Stimulated activated CD8-positive, alpha-beta memory T cell treated with anti-CD3 and anti-CD28 coated beads, Interleukin-4, amount 100 ng/mL, for 1 hour (primary cell): ENCODE measurements at regions not wholly inside any gene's neighbourhood (a gene's known extent, or its start where the extent isn't known, plus 50 kb on each side); places are given as distances from the start of the nearest gene placed in this dataset.
A peak's percentile ranks its signal among the peaks of the same experiment; 100 is the strongest.
"Not testable (repeated sequence)": the region's sequence is repeated elsewhere in the genome, so short reads cannot be mapped to it uniquely, and the experiment has no call there.

Experiments used
- DNase-seq, 2 donors: peaks; one replicate each; pipeline ENCODE4 v3.0.0-alpha.2; 2020; ENCODE audit warnings: low read depth in 2 of 2, low spot score in 1 of 2

DNA sequence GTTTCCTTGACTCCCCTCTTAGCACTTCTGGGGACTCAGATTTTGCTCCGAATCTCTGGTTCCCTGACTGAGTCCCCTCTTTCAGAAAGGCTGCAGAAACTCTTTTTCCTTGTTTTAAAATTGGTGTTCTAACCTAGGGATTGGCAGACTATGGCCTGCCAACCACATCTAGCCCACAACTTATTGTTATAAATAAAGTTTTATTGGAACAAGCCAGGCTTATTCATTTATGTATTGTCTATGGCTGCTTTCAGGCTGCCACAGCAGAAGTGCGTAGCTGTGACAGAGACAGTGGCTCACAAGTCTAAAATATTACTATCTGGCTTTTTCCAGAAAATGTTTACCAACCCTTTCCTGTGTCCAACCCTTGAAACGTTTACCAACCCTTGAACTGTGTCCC is 81.7 kb downstream of the IER5 start:
- DNase-seq: no peak

DNA sequence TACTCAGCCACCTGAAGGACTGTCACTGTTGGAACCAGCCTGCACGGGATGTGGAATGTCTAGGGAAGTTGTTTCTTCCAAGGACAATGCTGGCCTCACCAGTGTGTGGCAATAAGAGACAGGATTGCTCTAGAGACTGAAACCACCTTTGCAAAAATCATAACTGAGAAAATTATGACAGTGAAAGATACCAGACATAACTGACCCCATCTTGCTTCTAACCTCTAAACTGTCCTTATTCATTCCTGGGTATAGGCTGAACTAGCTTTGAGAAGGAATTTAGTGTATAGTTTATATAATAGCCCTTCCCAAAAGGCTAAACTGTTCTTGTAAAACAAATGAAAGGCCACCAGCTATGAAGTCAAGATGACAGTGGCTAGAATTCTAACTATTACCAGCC is 83.6 kb downstream of the IER5 start:
- DNase-seq: no peak

DNA sequence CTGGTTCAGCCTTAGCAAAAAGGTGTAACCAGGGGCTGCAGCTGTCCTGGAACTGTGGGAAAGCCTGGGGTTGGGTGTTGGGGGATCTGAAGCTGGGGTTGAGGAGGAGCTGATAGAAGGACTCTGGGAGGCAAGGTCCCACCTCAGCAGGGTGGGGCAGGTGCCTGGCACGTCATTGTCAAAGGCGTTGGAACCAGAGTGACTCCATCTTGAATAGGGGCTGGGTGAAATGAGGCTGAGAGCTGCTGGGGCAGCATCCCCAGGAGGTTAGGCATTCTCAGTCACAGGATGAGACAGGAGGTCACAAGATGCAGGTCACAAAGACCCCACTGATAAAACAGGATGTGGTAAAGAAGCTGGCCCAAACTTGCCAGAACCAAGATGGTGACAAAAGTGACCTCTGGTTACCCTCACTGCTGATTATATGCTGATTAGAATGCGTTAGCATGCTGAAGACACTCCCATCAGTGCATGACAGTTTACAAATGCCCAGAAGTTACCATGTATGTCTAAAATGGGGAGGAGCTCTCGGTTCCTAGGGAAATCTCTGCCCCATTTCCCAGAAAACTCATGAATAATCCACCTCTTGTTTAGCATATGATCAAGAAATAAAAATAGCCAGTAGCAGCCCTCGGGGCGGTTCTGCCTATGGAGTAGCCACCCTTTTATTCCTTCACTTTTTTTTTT is 85.4 kb downstream of the IER5 start:
- no peak for DNase-seq

DNA sequence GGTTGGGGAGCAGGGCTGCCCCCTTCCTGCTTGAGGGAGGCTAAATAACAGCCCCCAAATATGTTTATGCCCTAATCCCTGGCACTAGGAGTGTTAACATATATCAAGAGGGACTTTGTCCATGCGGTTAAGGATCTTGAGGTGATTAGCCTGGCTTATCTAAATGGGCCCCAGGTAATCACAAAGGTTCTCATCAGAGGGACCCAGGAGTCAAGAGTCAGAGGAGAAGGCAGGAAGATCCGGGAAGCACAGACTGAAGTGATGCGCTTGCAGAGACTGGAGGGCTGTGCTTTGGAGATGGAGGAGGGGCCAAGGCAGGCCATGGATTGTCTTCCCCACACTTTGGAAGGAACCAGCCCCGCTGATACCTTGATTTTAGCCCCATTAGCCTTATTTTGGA is 86.4 kb downstream of the IER5 start:
- no peak for DNase-seq

DNA sequence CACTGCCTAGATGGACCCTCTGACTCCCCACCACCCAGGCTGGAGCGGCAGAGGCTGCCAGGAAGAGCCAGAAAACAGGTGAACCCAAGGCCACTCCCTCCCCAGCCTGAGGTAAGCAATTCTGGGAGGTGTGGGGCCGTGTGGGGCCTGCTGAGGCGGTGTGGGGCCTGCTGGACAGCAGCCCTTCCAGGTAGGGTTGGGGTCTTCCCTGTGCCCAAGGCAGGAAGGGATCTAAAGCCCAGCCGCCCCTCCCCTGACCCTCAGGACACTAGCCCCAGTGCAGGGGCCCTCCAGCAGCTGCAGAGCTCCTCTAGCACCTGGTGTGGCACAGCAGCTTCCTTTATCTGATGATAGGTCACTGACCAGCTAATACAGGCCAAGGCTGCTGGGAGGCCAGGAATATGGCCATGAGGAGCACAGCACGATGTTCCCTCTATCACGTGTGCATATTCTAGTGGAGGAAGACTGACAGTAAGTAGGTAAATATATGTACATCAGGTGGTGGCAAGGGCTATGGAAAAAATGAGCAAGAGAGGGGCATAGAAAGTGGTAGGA is 86.9 kb downstream of the IER5 start:
- DNase-seq: no peak

DNA sequence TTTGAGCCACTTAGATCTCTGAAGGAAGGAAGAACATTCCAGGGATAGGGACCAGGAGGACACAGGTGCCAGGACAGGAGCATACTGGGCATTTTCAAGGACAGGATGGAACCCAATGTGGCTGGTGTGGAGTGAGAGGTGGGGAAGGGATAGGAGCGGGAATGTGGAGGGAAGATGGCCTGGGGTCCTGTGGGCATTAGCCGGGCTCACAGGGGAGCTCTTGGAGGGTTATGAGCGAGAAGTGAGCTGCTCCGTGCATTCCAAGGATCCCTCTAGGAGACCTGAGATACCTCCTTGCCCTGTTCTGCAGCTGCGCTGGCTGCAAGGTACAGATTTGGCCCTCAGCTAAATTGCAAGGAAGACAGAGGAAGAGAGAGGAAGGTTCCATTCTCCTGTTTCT is 87.5 kb downstream of the IER5 start:
- no peak for DNase-seq

DNA sequence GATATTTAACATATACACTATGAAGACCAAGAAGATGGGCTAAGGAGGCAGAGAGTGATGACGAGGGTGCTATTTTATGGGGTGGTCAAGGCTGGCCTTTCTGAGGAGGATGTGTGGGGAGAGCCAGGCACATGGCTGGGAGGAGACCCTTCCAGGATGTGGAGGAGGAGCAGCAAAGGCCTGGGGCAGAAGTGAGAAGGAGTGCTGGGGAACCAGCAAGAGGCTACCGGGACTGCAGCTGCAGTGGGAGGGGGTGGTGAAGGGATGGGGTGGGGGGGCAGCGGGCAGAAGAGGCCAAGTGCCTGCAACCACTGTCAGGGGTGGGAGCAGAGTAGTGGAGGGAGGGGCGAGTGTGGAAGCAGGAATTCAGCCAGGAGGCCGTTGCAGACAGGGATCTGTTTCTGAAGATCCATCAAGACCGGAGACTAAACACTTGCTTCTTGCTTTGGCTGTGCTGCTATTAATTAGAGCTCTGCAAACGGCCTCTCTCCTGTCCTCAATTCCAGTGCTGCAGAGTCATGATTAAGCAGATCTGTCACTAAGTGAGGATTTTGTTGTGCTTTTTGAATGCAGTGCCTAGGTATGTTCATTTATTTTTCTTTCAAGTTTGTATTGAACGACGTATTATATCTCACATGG is 89.9 kb downstream of the IER5 start:
- no peak for DNase-seq

DNA sequence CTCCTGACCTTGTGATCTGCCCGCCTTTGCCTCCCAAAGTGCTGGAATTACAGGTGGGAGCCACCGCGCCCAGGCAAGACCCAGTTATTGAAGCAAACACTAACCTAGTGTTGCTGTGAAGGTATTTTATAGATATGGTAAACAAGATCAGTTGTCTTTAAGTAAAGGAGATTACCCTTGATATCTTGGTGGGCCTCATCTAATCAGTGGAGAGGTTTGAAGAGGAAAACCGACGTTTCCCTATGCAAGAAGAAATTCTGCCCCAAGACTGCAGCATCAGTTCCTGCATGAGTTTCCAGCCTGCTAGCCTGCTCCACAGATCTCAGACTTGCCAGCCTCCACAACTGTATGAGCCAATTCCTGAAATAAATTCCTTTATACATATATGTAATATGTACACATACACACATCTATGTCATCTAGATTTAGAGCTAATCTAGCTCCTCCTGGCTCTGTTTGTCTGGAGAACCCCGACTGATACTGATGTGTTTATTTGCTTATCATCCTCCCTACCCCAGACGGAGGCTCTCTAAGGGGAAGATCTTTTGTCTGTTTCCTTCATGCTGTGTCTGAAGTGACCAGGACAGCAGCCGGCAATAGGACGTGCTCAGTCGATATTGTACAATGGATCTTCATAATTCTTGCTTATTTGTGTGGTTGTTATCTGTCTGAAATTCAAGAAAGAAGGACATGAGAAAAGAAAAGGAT is 90.9 kb downstream of the IER5 start:
- no peak for DNase-seq

DNA sequence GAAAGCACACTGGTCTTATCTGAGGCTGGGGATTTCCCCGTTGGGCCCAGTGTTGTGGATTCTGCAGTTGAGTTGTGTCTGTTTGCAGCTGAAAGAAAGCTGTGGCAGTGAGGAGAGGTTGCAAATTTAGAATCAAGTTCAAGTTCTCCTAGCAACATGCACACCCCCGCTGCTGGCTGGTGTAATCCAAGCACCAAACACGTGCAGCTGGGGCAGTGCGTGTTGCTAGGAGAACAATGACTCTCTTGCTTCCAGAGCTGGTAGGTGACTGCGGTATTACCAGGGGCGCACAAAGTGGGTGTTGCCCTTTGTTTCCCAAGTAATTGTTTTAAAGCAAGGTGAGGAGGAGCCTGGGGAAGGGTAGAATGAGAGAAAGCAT is 91.5 kb downstream of the IER5 start:
- no peak for DNase-seq

DNA sequence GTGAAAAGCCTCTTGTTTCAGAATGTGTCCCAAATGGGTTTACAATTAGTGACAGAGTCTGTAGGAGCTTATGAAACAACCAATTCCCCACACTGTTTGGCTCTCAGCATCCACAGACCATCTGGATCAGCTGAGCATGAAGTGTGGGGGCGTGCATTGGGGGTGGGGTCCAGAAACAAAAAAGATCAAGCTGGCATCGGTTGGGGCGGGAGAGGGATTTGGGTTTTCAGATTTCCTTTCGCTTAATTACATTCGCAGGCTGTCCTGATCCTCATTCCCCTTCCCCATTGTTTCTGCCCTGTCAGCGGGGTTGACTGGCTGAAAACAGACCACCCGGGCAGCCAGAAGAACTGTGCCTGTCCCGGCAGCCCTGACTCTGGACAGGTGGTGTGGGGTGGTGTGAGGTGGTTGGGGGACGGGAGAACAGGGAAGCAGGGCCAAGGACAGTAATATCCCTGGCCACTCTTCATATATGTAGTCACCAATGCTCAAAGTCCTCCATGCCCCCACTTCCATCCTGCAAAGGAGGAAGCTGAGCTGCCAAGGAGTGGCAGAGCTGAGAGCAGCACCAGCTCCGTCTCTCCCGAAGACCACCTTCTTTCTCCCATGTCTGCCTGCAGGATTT is 92.0 kb downstream of the IER5 start:
- DNase-seq: no peak

DNA sequence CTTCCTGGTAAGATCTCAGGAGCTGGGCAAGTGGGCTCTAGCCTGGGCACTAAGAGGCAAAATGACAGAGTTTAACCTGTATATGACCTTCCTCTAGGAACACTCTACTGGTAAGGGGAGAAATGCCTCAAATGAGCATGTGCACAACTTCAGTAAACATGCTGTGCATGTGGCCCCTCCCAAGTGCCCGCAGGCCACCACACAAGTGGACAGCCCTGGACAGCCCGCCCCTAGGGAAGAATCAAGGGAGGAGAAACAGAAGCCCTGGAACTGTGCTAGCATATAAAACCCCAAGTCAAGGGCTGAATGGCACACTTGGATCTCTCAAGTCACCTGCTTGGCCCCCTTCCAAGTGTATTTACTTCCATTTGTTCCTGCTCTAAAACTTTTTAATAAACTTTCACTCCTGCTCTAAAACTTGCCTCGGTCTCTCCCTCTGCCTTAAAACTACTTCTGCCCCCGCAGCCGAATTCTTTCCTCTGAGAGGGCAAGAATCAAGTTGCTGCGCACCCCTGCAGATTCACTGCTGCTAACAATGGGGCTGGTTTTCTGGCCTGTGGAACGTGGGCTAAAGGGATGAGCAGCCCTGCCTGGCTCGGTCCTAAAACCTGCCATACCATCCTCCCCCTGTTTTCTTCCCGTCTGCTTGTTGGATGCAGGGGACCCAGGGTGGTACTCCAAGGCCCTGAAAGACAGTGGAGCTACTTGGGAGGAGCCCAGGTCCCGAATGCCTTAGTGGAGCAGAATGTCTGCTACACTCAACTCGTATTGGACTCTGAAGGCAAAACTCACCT is 93.5 kb downstream of the IER5 start:
- DNase-seq: no peak

DNA sequence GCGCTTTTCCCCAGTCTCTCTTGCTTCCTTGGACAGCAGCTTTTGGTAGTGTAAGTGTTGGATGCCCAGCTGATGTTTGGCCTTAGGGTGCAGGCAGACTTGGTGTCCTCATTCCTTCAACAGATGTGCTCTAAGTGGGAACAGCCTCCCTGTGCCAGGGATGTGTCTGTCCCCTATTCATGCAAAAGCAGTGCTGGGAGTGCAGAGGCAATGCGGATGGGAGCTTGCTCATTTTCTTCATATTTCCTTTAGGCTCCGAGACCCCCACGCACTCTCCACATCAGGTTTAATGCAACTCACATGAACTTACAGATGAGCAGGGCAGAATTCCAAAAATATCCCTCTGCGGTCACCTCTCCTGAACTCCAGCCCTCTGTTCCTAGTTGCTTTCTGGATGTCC is 96.1 kb downstream of the IER5 start:
- DNase-seq: no peak

DNA sequence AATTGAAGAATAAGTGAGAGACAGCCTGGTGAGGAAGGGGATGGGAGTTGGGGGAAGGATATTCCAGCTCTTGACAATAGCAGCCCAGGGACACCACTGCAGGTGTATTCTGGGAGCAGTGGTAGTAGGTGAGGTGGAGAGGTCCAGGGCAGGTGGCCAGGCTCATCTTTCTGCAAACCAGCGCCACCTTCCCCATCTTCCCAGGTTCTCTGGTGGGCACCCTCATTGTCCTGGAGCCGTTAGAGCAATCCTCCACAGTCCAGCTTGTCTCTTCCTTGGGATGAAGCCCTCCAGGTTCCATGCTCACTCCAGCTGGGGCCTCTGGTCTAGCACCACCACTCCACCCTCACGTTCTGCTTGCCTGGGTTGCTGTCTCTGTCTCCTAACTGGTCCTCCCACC is 97.0 kb downstream of the IER5 start:
- DNase-seq: no peak

DNA sequence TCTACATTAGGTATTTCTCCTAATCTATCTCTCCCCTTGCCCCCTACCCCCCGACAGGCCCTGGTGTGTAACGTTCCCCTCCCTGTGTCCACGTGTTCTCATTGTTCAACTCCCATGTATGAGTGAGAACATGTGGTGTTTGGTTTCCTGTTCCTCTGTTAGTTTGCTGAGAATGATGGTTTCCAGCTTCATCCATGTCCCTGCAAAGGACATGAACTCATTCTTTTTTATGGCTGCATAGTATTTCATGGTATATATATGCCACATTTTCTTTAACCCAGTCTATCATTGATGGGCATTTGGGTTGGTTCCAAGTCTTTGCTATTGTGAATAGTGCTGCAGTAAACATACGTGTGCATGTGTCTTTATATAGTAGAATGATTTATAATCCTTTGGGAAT is 97.6 kb downstream of the IER5 start:
- DNase-seq: not testable (repeated sequence)

DNA sequence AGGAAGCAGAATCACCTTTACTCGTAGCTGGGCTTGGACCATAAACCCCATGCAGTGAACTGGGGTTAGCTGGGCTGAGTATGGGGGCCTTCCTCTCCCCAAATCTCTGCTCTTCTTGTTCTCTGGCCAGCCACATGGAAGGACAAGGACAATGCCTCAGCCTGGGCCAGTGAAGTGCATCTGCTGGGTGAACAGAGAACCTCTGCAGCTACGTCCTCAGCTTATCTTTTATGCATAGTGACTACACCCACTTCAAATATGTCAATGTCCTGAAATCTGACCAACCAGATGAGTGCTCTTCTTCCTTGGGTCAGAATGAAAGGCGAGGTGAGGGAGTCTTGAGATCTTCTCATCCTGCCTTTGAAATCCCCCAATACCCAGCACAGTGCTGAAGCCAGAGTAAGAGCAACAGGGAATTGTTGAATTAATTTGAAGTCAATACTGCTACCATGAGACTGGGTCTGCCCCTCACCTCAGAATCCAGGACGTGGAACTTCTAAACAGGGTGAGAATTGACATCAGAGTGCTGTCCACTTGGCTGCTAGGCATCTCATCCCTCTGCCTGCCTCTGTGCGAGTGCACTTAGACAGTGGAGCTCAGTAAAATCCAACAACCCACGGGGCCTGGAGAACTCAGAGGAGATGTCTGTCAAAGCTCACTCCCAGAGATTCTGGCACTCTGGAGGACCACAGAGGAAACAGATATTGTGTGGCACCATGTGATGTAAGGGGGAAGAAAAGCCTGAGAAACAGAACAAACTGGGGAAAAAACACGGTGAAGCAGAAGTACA is 99.0 kb downstream of the IER5 start:
- no peak for DNase-seq

DNA sequence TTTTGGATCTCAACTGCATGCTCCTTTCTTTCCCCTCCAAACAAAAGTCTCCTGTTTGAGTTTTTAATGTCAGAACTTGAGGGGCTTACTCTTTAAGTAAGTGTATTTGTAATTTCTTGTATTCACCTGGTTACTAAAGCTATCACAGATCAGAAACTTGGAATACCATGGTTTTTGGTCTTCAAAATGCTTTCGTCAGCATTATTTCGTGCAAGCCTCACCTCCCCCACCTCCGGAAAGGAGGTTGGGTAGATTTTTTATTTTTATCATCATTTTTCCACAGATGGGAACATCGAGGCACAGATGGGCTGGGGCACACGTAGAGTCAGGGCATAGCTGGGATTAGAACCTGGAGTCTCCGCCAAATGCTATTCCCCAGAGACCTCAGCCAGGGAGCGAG is 100.7 kb downstream of the IER5 start:
- no peak for DNase-seq

DNA sequence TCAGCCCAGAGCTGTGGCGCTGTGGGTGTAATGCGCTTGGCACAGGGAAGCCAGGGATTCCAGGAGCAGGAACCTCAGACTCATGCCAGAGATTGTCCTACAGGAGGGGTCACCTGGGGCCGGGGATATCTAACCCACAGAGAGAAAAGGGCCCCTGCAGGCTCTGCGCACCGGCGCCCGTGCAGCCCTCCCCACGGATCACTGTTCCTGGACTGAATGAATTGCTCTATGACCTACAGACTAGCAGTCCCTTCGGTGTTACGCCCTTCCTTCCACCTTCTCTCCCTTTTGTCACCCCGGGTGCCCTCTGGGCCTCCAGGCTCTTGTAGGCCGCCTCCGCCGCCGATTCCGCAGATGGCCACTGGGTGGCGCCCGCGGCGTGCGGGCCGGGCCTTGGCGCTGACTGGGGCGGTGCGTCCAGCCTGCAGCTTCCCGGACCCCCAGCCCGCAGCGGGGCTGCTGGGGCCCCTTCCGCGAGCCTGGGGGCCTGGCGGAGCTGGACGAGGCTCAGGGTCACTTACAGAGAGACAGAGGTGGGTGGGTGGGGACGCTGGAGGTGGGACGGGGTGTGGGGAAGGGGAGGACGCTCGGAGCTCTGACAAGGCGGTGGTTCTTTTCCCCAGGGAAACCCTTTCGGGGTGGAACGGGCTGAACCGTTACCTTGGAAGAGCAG is 101.3 kb downstream of the IER5 start:
- DNase-seq: peak; percentile 46 to 58

DNA sequence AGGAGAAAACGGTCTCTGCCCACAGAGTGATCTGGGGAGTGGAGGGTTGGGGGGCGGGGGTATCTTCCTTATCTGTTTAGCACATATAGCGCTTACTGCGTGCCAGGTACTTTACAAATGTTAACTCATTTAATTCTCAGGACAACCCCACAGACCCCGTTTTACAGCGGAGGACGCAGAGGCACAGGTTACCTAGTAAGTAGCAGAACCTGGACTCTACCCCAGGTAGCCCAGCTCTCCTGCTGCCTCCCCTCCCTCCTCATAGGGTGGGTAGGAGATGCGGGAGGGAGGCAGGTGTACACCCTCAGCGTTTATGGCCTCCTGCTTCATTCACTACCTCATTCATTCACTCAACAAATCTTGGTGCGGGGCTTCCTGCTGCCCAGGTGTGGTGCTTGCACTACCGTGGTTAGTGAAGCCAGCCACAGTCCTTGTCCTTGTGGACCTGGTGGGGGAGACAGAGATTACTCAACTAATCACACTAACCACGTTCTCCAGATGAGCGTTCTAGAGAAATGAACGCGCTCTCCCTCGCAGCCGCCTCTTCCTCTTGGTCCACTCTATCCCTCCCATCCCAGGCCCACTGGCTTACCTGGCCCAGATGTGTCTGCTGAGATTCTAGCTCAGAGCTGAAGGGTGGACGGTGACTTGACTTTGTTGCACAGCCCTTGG is 102.0 kb downstream of the IER5 start:
- no peak for DNase-seq

DNA sequence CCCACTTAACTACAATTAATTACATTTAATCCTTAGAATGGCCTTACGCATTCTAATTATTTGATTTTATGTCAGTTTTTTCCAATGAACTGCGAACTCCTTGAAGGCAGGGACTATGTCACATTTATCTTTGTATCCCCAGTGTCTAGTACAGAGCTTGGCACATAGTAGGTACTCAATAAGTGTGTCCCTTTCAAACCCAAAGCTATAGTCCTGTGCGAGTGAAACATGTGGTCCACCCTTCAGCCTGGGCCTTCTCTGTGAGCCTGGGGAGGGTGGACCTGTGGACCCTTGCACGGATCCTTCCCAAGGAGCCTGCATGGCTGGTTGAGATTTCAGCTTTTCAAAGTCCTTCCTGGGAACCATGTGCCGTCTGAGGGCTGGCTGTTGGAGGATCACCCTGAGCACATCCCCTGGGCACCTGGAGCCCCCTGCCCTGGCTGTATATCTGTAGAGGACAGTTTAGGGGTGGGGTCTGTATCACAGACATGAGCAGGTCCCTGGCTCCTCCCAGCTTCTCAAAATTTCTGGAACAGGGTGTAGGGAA is 103.1 kb downstream of the IER5 start:
- DNase-seq: no peak
